ENCODE measurements at regions not wholly inside any gene's neighbourhood (a gene's known extent, or its start where the extent isn't known, plus 50 kb on each side); places are given as distances from the start of the nearest gene placed in this dataset.
"Not testable (repeated sequence)": the region's sequence is repeated elsewhere in the genome, so short reads cannot be mapped to it uniquely, and the experiment has no call there.

DNA sequence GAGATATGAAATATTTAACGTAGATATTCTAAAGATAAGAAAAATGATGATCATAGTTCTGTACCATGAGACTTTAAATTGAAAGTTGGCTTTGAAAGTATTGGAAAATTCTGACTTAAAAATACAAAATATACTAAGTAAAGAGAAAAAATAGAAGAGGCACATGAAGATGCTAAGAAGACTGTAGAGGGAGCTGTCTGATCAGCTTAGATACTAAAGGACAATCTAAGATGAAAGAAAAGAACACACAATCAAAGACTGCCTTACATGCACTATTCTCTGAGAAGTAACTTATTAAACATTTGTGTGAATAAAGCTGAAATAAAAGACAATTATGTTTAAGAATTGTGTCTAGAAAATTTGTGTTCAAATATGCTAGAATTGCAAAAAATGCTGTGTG is 55.1 kb downstream of the RBMXL2 start:
- no peak for DNase-seq

- DNase-seq = not testable (repeated sequence)
Observed at GRCh38 chr11:7150104-7150503, 61.3 kb downstream of the RBMXL2 start.

- DNase-seq = peak; percentile 40 to 61
Observed at GRCh38 chr11:7154881-7155361, 66.1 kb downstream of the RBMXL2 start.

DNA sequence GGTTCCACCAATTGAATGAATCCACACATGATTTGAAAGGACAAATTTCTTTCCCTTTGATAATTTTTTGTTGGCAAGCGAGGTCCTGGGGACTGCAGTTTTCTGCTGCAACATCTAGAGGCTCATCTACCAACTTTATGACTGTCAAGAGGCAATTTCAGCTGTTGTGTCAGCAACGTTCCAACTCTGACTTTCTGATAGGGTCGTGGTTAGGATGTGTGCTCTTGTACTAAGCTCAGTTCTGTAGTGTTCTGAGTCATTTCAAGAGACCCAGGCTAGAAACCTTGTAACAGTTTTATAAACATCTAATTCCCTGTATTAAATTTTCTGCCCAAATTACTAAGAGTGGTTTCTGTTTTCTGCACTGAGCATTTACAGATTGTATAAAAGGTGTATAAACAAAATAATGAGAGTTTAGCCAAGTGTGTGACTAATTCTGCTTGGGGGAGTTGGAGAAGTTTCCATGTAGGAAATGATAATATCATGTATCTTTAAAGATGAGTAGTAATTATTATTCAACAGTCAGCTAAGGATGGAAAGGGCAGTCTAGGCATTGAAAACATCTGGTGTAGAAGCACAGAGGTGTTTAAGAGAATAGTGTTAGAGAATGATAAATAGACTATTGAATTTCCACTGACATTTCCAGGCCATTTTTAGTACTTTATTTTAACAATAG is 72.2 kb downstream of the RBMXL2 start:
- DNase-seq = no peak

GRCh38 chr11:7165911-7166310 is 77.1 kb downstream of the RBMXL2 start:
- DNase-seq = no peak

DNA sequence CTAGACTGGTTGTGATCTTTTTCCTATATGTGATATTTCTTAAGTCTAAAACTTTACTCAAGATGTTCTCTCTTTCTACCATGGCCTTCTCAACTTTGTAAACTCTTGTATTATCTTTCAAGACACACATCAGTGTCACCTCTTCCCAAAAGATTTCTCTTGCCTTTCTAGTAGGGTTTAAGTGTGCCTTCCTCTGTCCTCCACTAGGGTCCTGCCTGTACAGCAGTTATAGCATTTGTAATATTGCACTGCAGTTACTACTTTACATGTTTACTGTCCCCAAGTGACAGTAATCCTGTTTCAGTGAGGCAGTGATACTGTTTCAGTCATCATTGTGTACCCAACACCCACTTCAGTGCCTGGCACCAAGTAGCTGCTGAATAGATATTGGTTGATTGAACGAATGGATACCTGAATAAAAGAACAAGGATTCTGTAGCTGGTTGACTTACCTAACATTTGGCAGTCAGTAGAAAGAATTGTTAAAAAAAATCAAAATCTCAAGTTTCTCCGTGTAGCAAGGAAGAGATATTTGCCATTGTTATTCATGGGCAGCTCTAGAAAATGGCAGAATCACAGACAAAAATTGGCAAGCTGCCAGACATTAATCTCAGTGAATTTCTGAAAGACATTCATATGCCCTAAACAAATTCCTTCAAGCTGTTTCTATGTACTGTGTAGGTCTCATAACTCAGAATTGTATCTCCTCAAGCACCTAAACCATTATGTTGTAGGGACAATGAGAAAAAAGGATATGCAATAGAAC is 79.4 kb downstream of the RBMXL2 start:
- DNase-seq = no peak

DNA sequence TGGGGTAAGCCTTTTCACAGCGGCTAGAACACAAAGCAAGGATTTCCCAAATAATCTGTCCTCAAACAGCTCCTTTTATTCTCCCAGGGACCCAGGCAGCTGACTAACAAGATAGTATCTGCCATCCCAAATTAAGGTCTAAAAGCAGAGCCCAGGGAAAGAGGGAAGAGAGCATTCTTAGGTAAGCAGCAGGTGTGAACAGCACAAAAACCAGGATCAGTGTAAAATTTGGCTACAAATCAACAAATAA is 79.9 kb downstream of the RBMXL2 start:
- DNase-seq = no peak

GRCh38 chr11:7170431-7170830 is 81.3 kb upstream of the SYT9 start:
- DNase-seq = no peak

- DNase-seq = no peak
Observed at GRCh38 chr11:7175007-7175406, 76.7 kb upstream of the SYT9 start.

- no peak for DNase-seq
Observed at GRCh38 chr11:7186190-7186589, 65.5 kb upstream of the SYT9 start.

GRCh38 chr11:7186676-7187075 is 65.0 kb upstream of the SYT9 start:
- DNase-seq = no peak

- not testable (repeated sequence) for DNase-seq
Observed at GRCh38 chr11:7192785-7193184, 58.9 kb upstream of the SYT9 start.

GRCh38 chr11:7196396-7197146 is 55.1 kb upstream of the SYT9 start:
- DNase-seq = no peak

DNA sequence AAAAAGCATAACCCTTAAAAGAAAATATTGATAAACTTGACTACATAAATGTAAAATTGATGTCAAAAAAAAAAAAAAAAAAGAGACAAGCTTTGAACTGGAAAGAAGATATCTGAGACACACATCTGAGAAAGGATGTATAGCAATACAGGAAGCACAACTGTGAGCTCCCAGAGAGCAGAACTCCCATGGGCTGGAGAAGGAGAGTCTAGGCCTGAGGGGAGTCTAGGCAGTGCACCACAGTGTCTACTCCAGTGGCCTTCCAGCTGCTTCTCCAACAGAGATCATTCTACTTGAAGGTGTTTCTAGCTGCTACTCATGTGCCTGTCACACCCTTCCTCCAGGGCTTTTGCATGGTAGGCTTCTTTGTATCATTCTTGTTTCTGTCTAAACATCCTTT is 54.2 kb upstream of the SYT9 start:
- DNase-seq = no peak
